Stimulated activated memory B cell treated with anti-CD40 and anti-IgM and Interleukin-4, amounts not matched to agents 10 μg/mL and 1 μg/mL and 100 μg/mL, for 72 hours (primary cell): ENCODE measurements at regions not wholly inside any gene's neighbourhood (a gene's known extent, or its start where the extent isn't known, plus 50 kb on each side); places are given as distances from the start of the nearest gene placed in this dataset.

Experiments used
- ATAC-seq: fragments of 150-1000 bp; cut with Tn5 transposase; 2 replicates; pipeline ENCODE4 v1.10.0; 2021
- H3K27ac Mint-ChIP-seq: one replicate; pipeline ENCODE4 v1.8.0; 2022; ENCODE audit warnings: mild to moderate bottlenecking, mixed read lengths
- H3K27me3 Mint-ChIP-seq: one replicate; pipeline ENCODE4 v1.8.0; 2022; ENCODE audit warnings: mixed read lengths
- H3K36me3 Mint-ChIP-seq: one replicate; pipeline ENCODE4 v1.8.0; 2022; ENCODE audit warnings: mixed read lengths
- H3K4me1 Mint-ChIP-seq: one replicate; pipeline ENCODE4 v1.8.0; 2022; ENCODE audit warnings: mixed read lengths
- H3K4me3 Mint-ChIP-seq: one replicate; pipeline ENCODE4 v1.8.0; 2022; ENCODE audit warnings: mild to moderate bottlenecking, moderate library complexity, mixed read lengths
- H3K9me3 Mint-ChIP-seq: one replicate; pipeline ENCODE4 v1.8.0; 2022; ENCODE audit warnings: mixed read lengths

- Mint-ChIP-seq H3K27me3 (peaks cover 5% of the 10 kb centered on the region), H3K27ac (no peak overlapping the region), H3K36me3 (no peaks in the 10 kb centered on the region), H3K4me1 (no peaks in the 10 kb centered on the region), H3K9me3 (peaks cover 8% of the 10 kb centered on the region), H3K4me3 (no peak overlapping the region)
- no peak for ATAC-seq
Observed at GRCh38 chr16:79926451-79927205, 326.1 kb upstream of the MAF start.

- H3K9me3 Mint-ChIP-seq, result peaks cover 3% of the 10 kb centered on the region
- H3K4me3 Mint-ChIP-seq, result no peak overlapping the region
Observed at GRCh38 chr16:79923431-79923830, 322.9 kb upstream of the MAF start.

GRCh38 chr16:79920685-79921084 is 320.1 kb upstream of the MAF start:
- Mint-ChIP-seq H3K27ac (no peak overlapping the region), H3K36me3 (no peaks in the 10 kb centered on the region), H3K4me1 (no peaks in the 10 kb centered on the region), H3K27me3 (peaks cover 19% of the 10 kb centered on the region), H3K9me3 (peaks cover 3% of the 10 kb centered on the region), H3K4me3 (no peak overlapping the region)
- no peak for ATAC-seq

More at GRCh38 chr16:79923431-79923830, 322.9 kb upstream of the MAF start:
- H3K27me3 Mint-ChIP-seq, result peaks cover 19% of the 10 kb centered on the region
- ATAC-seq, result no peak
- H3K27ac Mint-ChIP-seq, result no peak overlapping the region
- H3K4me1 Mint-ChIP-seq, result no peaks in the 10 kb centered on the region
- H3K36me3 Mint-ChIP-seq, result no peaks in the 10 kb centered on the region

GRCh38 chr16:79918916-79919315 is 318.4 kb upstream of the MAF start:
- H3K9me3 Mint-ChIP-seq, result no peaks in the 10 kb centered on the region
- no peaks in the 10 kb centered on the region for H3K4me1 Mint-ChIP-seq
- no peak overlapping the region for H3K27ac Mint-ChIP-seq
- peaks cover 19% of the 10 kb centered on the region for H3K27me3 Mint-ChIP-seq
- H3K36me3 Mint-ChIP-seq, result no peaks in the 10 kb centered on the region
- H3K4me3 Mint-ChIP-seq, result no peak overlapping the region
- ATAC-seq, result no peak

- Mint-ChIP-seq H3K36me3 (no peaks in the 10 kb centered on the region), H3K4me1 (no peaks in the 10 kb centered on the region), H3K27me3 (peaks cover 11% of the 10 kb centered on the region), H3K4me3 (no peak overlapping the region), H3K9me3 (no peaks in the 10 kb centered on the region), H3K27ac (no peak overlapping the region)
- ATAC-seq, result no peak
Observed at GRCh38 chr16:79915761-79916160, 315.2 kb upstream of the MAF start.

GRCh38 chr16:79914961-79915720 is 314.6 kb upstream of the MAF start:
- no peaks in the 10 kb centered on the region for H3K9me3 Mint-ChIP-seq
- no peak overlapping the region for H3K27ac Mint-ChIP-seq
- no peak for ATAC-seq
- no peak overlapping the region for H3K4me3 Mint-ChIP-seq
- H3K4me1 Mint-ChIP-seq, result no peaks in the 10 kb centered on the region
- peaks cover 11% of the 10 kb centered on the region for H3K27me3 Mint-ChIP-seq
- H3K36me3 Mint-ChIP-seq, result no peaks in the 10 kb centered on the region

GRCh38 chr16:79912592-79913310 is 312.2 kb upstream of the MAF start:
- Mint-ChIP-seq H3K27me3 (no peaks in the 10 kb centered on the region), H3K9me3 (no peaks in the 10 kb centered on the region), H3K4me1 (no peaks in the 10 kb centered on the region), H3K4me3 (no peak overlapping the region), H3K36me3 (no peaks in the 10 kb centered on the region), H3K27ac (no peak overlapping the region)
- ATAC-seq, result no peak

GRCh38 chr16:79911660-79912059 is 311.1 kb upstream of the MAF start:
- Mint-ChIP-seq H3K4me3 (no peak overlapping the region), H3K27me3 (no peaks in the 10 kb centered on the region), H3K9me3 (no peaks in the 10 kb centered on the region), H3K4me1 (no peaks in the 10 kb centered on the region), H3K36me3 (no peaks in the 10 kb centered on the region), H3K27ac (no peak overlapping the region)
- ATAC-seq, result no peak

GRCh38 chr16:79909571-79909970 is 309.0 kb upstream of the MAF start:
- Mint-ChIP-seq H3K36me3 (no peaks in the 10 kb centered on the region), H3K27ac (no peak overlapping the region), H3K27me3 (no peaks in the 10 kb centered on the region), H3K4me3 (no peak overlapping the region), H3K9me3 (no peaks in the 10 kb centered on the region), H3K4me1 (no peaks in the 10 kb centered on the region)
- ATAC-seq, result no peak

GRCh38 chr16:79903471-79903870 is 302.9 kb upstream of the MAF start:
- Mint-ChIP-seq H3K4me3 (no peak overlapping the region), H3K36me3 (no peaks in the 10 kb centered on the region), H3K27me3 (no peaks in the 10 kb centered on the region), H3K4me1 (no peaks in the 10 kb centered on the region), H3K27ac (no peak overlapping the region), H3K9me3 (no peaks in the 10 kb centered on the region)
- ATAC-seq, result no peak

GRCh38 chr16:79902351-79902750 is 301.8 kb upstream of the MAF start:
- no peaks in the 10 kb centered on the region for H3K27me3 Mint-ChIP-seq
- H3K27ac Mint-ChIP-seq, result no peak overlapping the region
- no peak overlapping the region for H3K4me3 Mint-ChIP-seq
- H3K4me1 Mint-ChIP-seq, result no peaks in the 10 kb centered on the region
- no peak for ATAC-seq
- H3K36me3 Mint-ChIP-seq, result no peaks in the 10 kb centered on the region
- no peaks in the 10 kb centered on the region for H3K9me3 Mint-ChIP-seq

GRCh38 chr16:79901522-79901921 is 301.0 kb upstream of the MAF start:
- no peaks in the 10 kb centered on the region for H3K4me1 Mint-ChIP-seq
- H3K27me3 Mint-ChIP-seq, result no peaks in the 10 kb centered on the region
- H3K9me3 Mint-ChIP-seq, result no peaks in the 10 kb centered on the region
- no peak overlapping the region for H3K27ac Mint-ChIP-seq
- ATAC-seq, result no peak
- no peaks in the 10 kb centered on the region for H3K36me3 Mint-ChIP-seq
- H3K4me3 Mint-ChIP-seq, result no peak overlapping the region

- no peak for ATAC-seq
- Mint-ChIP-seq H3K27me3 (no peaks in the 10 kb centered on the region), H3K4me3 (no peak overlapping the region)
Observed at GRCh38 chr16:79899716-79900115, 299.2 kb upstream of the MAF start.

GRCh38 chr16:79899316-79899715 is 298.8 kb upstream of the MAF start:
- no peaks in the 10 kb centered on the region for H3K36me3 Mint-ChIP-seq
- H3K4me3 Mint-ChIP-seq, result no peak overlapping the region
- no peaks in the 10 kb centered on the region for H3K27me3 Mint-ChIP-seq
- no peak for ATAC-seq
- no peak overlapping the region for H3K27ac Mint-ChIP-seq
- H3K9me3 Mint-ChIP-seq, result no peaks in the 10 kb centered on the region
- no peaks in the 10 kb centered on the region for H3K4me1 Mint-ChIP-seq

More at GRCh38 chr16:79899716-79900115, 299.2 kb upstream of the MAF start:
- no peaks in the 10 kb centered on the region for H3K36me3 Mint-ChIP-seq
- no peak overlapping the region for H3K27ac Mint-ChIP-seq
- no peaks in the 10 kb centered on the region for H3K4me1 Mint-ChIP-seq
- no peaks in the 10 kb centered on the region for H3K9me3 Mint-ChIP-seq

- Mint-ChIP-seq H3K4me1 (no peaks in the 10 kb centered on the region), H3K27me3 (no peaks in the 10 kb centered on the region), H3K9me3 (no peaks in the 10 kb centered on the region), H3K27ac (no peak overlapping the region), H3K4me3 (no peak overlapping the region), H3K36me3 (no peaks in the 10 kb centered on the region)
- ATAC-seq, result no peak
Observed at GRCh38 chr16:79898703-79899102, 298.2 kb upstream of the MAF start.
